ENCODE measurements at regions not wholly inside any gene's neighbourhood (a gene's known extent, or its start where the extent isn't known, plus 50 kb on each side); places are given as distances from the start of the nearest gene placed in this dataset.
A peak's percentile ranks its signal among the peaks of the same experiment; 100 is the strongest.

DNA sequence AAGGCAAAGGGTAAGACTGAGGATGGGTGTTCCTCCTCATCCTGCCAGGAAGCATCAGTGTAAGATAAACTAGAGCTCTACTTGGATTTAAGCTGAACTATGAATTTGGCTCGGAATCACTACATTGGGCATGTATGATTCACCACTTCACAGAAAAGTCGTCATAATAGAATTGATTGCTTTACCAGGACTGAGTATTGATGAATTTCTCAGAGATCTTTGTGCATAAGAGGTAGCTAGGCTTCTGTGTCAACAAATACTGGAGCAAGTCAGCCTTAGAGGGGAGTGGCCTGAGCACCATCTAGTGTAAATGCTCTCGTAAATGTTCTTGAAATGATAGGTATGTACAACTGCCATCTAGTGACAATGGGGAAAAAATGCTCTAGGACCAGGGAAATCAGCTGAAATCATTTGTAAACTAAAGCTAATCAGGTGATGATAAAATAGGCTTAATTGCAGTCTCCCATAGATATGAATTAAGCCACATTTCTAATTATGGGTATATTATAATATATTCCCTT is 309.5 kb upstream of the FMR1 start:
- H3K9me3 Mint-ChIP-seq, result no peaks in the 10 kb centered on the region
- H3K36me3 Mint-ChIP-seq (ENCODE audit: low read depth), result no peaks in the 10 kb centered on the region
- no peak overlapping the region for H3K4me3 Mint-ChIP-seq
- no peak overlapping the region for H3K27ac Mint-ChIP-seq
- ChIA-PET CTCF (interaction anchor here (1.0 kb wide), 1 partner anchor 14 kb away, joined by 3 read pairs; no protein-coding TSS in a partner anchor), POLR2A (no interaction called here)
- H3K27me3 Mint-ChIP-seq, result no peaks in the 10 kb centered on the region
- DNase-seq, result no peak
- H3K4me1 Mint-ChIP-seq, result no peaks in the 10 kb centered on the region

DNA sequence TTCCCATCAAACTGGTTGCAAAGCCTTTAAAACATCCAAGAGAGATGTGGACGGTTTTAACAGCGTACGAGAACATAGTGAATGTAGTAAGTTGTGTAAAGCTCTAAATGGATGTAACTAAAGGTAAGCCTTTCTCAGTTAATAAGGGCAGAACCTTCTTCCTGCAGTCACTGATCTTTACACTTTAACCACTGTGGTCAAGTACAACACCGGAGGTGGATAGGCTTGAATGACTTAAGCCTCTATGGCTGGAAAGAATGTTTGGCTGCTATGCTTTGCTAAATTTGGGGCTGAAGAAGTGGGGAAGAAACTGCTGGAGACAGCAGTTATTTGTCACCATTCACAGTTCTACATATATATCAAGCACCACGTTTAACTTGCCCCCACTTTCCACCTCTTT is 285.1 kb upstream of the FMR1 start:
- DNase-seq, result no peak
- CTCF ChIA-PET, result no interaction called here

DNA sequence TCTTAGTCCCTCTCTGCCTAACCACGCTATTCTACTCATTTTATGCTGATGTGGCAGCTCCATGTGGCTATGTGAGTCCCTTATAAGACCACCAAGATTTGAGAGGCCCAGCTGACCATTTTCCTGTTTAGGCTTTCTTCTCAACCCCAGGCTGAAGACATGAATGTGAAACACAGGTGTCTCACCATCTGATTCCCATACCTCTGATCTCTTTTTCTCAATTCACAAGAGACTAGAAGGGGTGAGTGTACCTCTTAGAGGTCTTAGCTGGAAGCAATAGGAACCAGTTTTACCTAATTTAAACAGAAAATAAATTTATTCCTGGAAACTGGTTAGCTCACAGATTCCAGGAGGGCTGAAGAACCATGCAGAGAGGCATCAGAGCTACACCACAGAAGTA is 276.5 kb upstream of the FMR1 start:
- DNase-seq, result no peak
- POLR2A ChIA-PET, result no interaction called here
- H3K27ac Mint-ChIP-seq, result peak overlapping the region; percentile 57
- H3K4me1 Mint-ChIP-seq, result peaks cover 2% of the 10 kb centered on the region
- CTCF ChIA-PET, result no interaction called here
- H3K27me3 Mint-ChIP-seq, result no peaks in the 10 kb centered on the region
- H3K36me3 Mint-ChIP-seq (ENCODE audit: low read depth), result no peaks in the 10 kb centered on the region
- no peaks in the 10 kb centered on the region for H3K9me3 Mint-ChIP-seq
- H3K4me3 Mint-ChIP-seq, result no peak overlapping the region

More for the DNA sequence above, 285.1 kb upstream of the FMR1 start:
- no peak overlapping the region for H3K27ac Mint-ChIP-seq
- H3K4me3 Mint-ChIP-seq, result no peak overlapping the region
- POLR2A ChIA-PET, result no interaction called here
- H3K9me3 Mint-ChIP-seq, result no peaks in the 10 kb centered on the region
- H3K36me3 Mint-ChIP-seq (ENCODE audit: low read depth), result no peaks in the 10 kb centered on the region
- no peaks in the 10 kb centered on the region for H3K27me3 Mint-ChIP-seq
- no peaks in the 10 kb centered on the region for H3K4me1 Mint-ChIP-seq

DNA sequence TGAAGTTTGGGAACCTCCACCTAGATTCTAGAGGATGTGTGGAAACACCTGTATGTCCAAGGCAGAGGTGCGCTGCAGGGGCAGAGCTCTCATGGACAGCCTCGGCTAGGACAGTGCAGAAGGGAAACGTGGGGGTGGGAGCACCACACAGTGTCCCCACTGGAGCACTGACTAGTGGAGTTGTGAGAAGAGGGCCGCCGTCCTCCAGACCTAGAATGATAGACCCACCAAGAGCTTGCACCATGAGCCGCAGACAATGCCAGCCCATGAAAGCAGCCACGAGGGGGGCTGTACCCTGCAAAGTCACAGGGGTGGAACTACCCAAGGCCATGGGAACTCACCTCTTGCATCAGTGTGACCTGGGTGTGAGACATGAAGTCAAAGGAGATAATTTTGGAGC is 274.5 kb upstream of the FMR1 start:
- no peak for DNase-seq

DNA sequence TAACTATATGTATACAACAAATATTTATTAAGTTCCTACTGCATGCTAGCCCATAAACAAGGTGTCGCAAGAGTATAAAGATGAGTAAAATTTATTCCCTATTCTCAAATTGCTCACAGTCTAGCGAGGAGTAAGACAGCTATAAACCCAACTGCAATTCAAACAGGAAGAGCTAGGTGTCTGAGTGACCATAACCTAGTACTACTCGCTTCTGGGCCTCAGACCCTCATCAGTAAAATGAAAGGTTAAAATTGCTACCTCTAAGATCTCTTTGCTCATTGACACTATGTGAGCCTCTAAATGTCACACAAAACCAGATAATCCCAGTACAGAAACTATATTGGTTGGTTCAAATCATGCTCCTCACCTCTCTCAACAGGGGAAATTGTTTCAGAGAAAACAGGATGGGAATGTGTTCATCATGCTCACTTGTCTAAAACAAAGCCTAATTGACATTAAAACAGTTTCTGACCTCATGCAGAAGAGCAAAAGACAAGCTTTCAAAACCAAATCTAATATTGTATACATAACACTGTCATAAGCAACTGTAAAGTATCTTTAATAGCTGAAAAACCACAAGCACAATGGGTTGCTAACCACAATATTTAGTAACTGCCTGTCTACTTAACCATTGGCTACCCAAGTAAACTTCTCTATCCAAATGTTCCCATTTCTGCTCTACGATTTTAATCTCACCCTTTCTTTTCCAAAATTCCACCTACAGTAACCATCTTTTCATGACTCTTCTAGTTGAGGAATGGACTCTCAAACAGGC is 264.6 kb upstream of the FMR1 start:
- POLR2A ChIA-PET, result no interaction called here
- Mint-ChIP-seq H3K9me3 (no peaks in the 10 kb centered on the region), H3K36me3 (ENCODE audit: low read depth) (no peaks in the 10 kb centered on the region), H3K4me1 (no peaks in the 10 kb centered on the region), H3K4me3 (no peak overlapping the region), H3K27ac (no peak overlapping the region), H3K27me3 (no peaks in the 10 kb centered on the region)
- CTCF ChIA-PET, result no interaction called here
- no peak for DNase-seq

More for the DNA sequence above, 274.5 kb upstream of the FMR1 start:
- H3K27ac Mint-ChIP-seq, result no peak overlapping the region
- H3K36me3 Mint-ChIP-seq (ENCODE audit: low read depth), result no peaks in the 10 kb centered on the region
- H3K9me3 Mint-ChIP-seq, result no peaks in the 10 kb centered on the region
- H3K4me1 Mint-ChIP-seq, result peaks cover 2% of the 10 kb centered on the region
- H3K4me3 Mint-ChIP-seq, result no peak overlapping the region
- H3K27me3 Mint-ChIP-seq, result no peaks in the 10 kb centered on the region
- ChIA-PET POLR2A (no interaction called here), CTCF (no interaction called here)

DNA sequence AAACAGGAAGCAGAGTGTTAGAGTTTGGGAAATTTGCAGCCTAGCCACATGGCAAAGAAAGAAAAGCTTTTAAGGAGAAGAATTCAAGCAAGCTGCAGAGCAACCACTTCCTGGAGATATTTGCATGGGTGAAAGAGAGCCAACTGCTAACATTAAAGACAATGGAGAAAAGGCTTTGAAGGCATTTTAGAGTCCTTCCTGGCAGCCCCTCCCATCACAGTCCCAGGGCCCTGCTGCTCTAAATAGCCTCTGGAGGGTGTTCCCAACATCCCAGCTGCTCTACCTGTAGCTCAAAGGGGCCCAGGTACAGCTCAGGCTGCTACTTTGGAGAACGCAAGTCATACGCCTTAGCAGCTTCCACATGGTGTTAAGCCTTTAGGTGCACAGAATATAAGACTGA is 235.9 kb upstream of the FMR1 start:
- no peaks in the 10 kb centered on the region for H3K36me3 Mint-ChIP-seq (ENCODE audit: low read depth)
- no peaks in the 10 kb centered on the region for H3K4me1 Mint-ChIP-seq
- no peaks in the 10 kb centered on the region for H3K9me3 Mint-ChIP-seq
- POLR2A ChIA-PET, result no interaction called here
- H3K4me3 Mint-ChIP-seq, result no peak overlapping the region
- no peaks in the 10 kb centered on the region for H3K27me3 Mint-ChIP-seq
- no peak for DNase-seq
- H3K27ac Mint-ChIP-seq, result no peak overlapping the region
- CTCF ChIA-PET, result no interaction called here

DNA sequence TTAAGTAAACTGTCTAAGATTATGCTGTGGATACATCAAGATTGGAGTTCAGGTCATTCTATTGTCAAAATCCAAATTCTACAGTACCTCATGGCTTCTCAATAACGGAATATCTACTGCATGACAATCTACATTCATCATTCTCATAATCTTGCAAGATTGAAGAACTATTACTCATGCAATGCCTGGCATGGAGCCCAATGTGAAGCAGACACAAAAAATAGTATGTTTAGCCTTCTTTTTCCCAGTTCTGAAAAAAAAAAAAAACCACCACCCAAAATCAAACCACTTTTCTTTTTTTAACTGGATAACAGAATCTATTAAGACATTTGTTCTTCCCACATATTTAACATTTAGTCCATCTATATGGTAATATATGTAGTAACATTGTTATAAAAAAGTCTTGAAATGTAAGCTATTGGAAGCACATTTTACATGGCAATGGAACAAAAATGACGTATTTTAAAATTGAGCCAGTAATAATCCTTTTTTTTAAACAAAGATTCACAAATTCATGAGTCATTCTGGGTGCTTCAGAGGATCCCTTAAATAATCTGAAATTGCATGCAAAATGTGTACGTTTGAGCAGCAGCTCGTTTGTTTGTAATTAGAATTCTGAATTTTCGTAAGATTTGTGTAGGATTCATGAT is 232.2 kb upstream of the FMR1 start:
- no peak overlapping the region for H3K27ac Mint-ChIP-seq
- H3K4me1 Mint-ChIP-seq, result no peaks in the 10 kb centered on the region
- CTCF ChIA-PET, result interaction anchor here (0.6 kb wide), 1 partner anchor 81 kb away, joined by 4 read pairs; no protein-coding TSS in a partner anchor
- POLR2A ChIA-PET, result no interaction called here
- H3K9me3 Mint-ChIP-seq, result no peaks in the 10 kb centered on the region
- no peaks in the 10 kb centered on the region for H3K36me3 Mint-ChIP-seq (ENCODE audit: low read depth)
- no peak overlapping the region for H3K4me3 Mint-ChIP-seq
- no peak for DNase-seq
- no peaks in the 10 kb centered on the region for H3K27me3 Mint-ChIP-seq

DNA sequence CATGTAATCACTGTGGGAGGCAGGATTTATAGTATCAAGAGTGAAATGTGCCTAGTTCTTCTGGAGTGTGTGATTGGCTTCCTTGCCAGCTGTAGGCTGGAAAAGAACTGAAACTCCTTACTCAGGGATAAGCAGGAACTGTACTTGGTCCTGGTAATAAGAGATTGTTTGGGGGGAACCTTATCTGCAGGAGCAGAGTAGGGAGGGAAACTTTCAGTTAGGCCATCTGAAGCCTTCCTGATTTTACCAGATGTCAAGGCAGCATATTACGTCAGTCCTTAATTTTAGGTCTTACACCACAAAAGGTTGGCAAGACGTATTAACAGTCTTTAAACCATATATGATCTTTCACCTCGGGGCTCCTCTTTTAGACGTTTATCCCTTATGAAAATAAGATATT is 231.5 kb upstream of the FMR1 start:
- H3K4me3 Mint-ChIP-seq, result no peak overlapping the region
- ChIA-PET CTCF (no interaction called here), POLR2A (no interaction called here)
- no peaks in the 10 kb centered on the region for H3K4me1 Mint-ChIP-seq
- no peaks in the 10 kb centered on the region for H3K36me3 Mint-ChIP-seq (ENCODE audit: low read depth)
- no peak for DNase-seq
- H3K27me3 Mint-ChIP-seq, result no peaks in the 10 kb centered on the region
- H3K9me3 Mint-ChIP-seq, result no peaks in the 10 kb centered on the region
- no peak overlapping the region for H3K27ac Mint-ChIP-seq

DNA sequence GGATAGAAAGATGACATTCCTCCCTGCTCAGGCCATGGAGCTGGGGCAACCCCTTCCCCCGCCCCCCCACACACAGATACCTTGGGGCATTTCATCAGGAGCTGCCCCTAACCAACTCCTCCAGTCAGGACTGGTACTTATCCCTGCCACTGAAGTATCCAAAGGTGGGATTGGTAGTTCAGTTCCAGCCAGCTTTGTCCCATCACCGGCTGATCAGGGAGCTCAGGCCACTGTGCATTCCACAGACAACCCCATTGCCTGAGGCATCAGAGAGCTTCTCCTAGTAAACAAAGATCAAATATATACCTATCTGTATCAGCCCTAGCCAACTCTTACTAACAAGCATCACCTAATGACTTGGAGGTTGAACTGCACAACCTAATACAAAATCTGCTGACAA is 218.2 kb upstream of the FMR1 start:
- Mint-ChIP-seq H3K9me3 (peaks cover 4% of the 10 kb centered on the region), H3K4me1 (no peaks in the 10 kb centered on the region), H3K27ac (no peak overlapping the region), H3K27me3 (no peaks in the 10 kb centered on the region), H3K4me3 (no peak overlapping the region), H3K36me3 (ENCODE audit: low read depth) (no peaks in the 10 kb centered on the region)
- ChIA-PET POLR2A (no interaction called here), CTCF (no interaction called here)
- no peak for DNase-seq

DNA sequence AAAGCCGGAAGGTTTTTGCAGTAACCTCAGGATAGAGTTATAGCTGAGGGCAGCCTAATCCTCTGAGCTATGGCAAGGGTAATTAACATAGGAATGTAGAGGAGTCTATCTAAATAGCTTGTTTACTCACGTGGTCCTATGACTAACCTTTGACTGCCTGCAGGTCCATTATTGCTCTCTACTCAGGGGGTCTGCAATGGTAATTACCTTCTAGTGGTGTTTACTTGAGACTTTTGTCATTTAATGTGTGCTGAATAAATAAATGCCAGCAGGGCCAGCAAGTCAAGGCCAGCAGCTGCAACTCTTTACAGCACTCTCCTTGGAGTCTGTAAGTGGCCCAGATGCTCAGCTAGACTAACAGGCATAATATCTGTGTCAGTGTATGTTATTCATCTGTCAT is 212.7 kb upstream of the FMR1 start:
- no peaks in the 10 kb centered on the region for H3K36me3 Mint-ChIP-seq (ENCODE audit: low read depth)
- H3K4me3 Mint-ChIP-seq, result no peak overlapping the region
- ChIA-PET POLR2A (no interaction called here), CTCF (no interaction called here)
- H3K27me3 Mint-ChIP-seq, result peaks cover under 1% of the 10 kb centered on the region
- H3K9me3 Mint-ChIP-seq, result peaks cover 2% of the 10 kb centered on the region
- no peak overlapping the region for H3K27ac Mint-ChIP-seq
- H3K4me1 Mint-ChIP-seq, result no peaks in the 10 kb centered on the region
- DNase-seq, result no peak

DNA sequence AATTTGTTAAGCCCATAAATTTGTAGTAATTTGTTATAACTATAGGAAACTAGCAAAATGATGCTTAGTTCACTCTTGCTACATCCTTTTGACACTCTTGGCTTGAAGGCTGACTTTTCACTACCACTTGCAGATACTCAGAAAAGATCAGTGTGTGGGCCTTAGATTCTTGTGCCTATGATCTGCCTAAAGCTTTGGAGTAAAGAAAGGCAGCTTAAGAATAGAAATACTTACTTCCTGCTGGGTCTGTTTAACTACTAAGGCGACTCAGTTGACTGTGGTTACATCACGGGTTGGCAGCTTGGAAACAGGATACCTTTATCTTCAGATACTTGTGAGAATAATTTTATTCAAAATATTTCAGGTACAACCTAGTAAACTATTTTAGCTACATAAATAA is 201.4 kb upstream of the FMR1 start:
- no peaks in the 10 kb centered on the region for H3K9me3 Mint-ChIP-seq

DNA sequence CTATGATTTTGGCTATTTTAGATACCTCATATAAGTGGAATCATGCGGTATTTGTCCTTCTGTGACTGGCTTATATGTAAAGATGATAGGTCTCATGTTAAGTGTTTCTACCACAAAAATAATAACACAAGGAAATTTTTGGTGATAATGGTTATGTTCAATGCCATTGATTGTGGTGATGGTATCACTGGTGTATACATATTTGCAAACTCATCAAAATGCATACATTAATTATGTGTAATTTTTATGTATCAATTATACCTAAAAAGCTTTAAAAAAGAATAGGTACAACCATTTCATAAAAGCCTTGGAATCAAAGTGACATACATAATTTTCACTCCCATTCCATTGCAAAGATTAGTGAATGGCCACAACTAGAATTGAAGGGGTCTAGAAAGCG is 178.3 kb upstream of the FMR1 start:
- H3K36me3 Mint-ChIP-seq (ENCODE audit: low read depth), result no peaks in the 10 kb centered on the region
- CTCF ChIA-PET, result no interaction called here
- H3K9me3 Mint-ChIP-seq, result no peaks in the 10 kb centered on the region
- no peak for DNase-seq
- H3K27me3 Mint-ChIP-seq, result no peaks in the 10 kb centered on the region
- POLR2A ChIA-PET, result no interaction called here
- H3K27ac Mint-ChIP-seq, result no peak overlapping the region
- H3K4me1 Mint-ChIP-seq, result peaks cover 18% of the 10 kb centered on the region
- H3K4me3 Mint-ChIP-seq, result no peak overlapping the region

More for the DNA sequence above, 201.4 kb upstream of the FMR1 start:
- H3K4me3 Mint-ChIP-seq, result no peak overlapping the region
- DNase-seq, result no peak
- H3K27me3 Mint-ChIP-seq, result no peaks in the 10 kb centered on the region
- no peaks in the 10 kb centered on the region for H3K36me3 Mint-ChIP-seq (ENCODE audit: low read depth)
- no peak overlapping the region for H3K27ac Mint-ChIP-seq
- no peaks in the 10 kb centered on the region for H3K4me1 Mint-ChIP-seq
- CTCF ChIA-PET, result no interaction called here
- POLR2A ChIA-PET, result no interaction called here

DNA sequence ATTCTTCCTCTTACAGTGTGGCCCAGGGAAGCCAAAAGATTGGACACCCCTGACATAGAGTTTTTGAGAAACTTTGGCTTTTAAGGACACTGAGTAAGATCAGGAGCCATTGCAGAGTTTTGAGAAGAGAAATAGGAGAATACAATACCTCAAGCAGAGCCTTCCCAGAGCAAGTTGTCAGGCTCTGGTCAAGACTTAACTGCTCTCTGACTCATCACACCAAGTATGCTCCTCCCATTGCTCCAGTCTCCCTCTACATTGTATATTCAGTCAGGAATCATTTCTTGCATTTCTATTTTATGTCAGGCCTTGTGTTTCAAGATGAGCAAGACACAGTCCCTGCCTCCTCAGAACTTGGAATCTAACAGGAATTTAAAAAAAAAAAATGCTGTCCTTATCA is 176.4 kb upstream of the FMR1 start:
- no peak for DNase-seq
- Mint-ChIP-seq H3K4me3 (no peak overlapping the region), H3K36me3 (ENCODE audit: low read depth) (no peaks in the 10 kb centered on the region), H3K9me3 (no peaks in the 10 kb centered on the region), H3K27me3 (no peaks in the 10 kb centered on the region), H3K27ac (no peak overlapping the region), H3K4me1 (peaks cover 31% of the 10 kb centered on the region)
- ChIA-PET CTCF (no interaction called here), POLR2A (interaction anchor here (0.5 kb wide), 1 partner anchor 152 kb away, joined by 5 read pairs; no protein-coding TSS in a partner anchor)

DNA sequence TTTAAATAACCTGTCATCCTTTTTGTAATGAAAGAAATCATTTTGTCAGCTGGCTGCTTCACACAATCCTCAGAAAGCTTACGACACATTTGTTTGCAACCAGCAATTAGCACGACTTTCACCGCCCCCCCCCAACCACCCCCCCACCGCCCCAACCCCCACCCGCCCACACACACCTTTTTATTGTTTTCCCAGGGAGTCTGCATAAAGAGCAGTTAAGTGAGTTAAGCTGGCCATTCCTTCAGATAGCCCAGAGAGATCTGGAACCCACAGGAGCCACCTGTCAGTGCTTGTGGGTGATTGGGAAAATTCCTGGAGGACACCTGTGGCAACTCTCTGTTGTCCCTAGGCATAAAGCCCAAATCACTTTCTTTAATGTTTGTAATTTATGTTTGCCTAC is 175.7 kb upstream of the FMR1 start:
- Mint-ChIP-seq H3K27ac (no peak overlapping the region), H3K9me3 (no peaks in the 10 kb centered on the region), H3K4me1 (peaks cover 36% of the 10 kb centered on the region), H3K36me3 (ENCODE audit: low read depth) (no peaks in the 10 kb centered on the region), H3K4me3 (no peak overlapping the region), H3K27me3 (no peaks in the 10 kb centered on the region)
- ChIA-PET CTCF (no interaction called here), POLR2A (no interaction called here)
- DNase-seq, result no peak
